GM12872 (cell line): ENCODE measurements at regions not wholly inside any gene's neighbourhood (a gene's known extent, or its start where the extent isn't known, plus 50 kb on each side); places are given as distances from the start of the nearest gene placed in this dataset.
A peak's percentile ranks its signal among the peaks of the same experiment; 100 is the strongest.

Source experiments
- CTCF ChIP-seq: IDR thresholded peaks from 3 replicates; pipeline ENCODE4 v1.5.1; 2011; ENCODE audit warnings: low read depth, mild to moderate bottlenecking, low read length, moderate library complexity; ENCODE audit not compliant: insufficient read depth

GRCh38 chr18:25568986-25569385 is 217.0 kb upstream of the ZNF521 start:
- no peak for TF ChIP-seq CTCF

GRCh38 chr18:25563816-25564683 is 212.1 kb upstream of the ZNF521 start:
- TF ChIP-seq CTCF: no peak

- TF ChIP-seq CTCF: no peak
Observed at GRCh38 chr18:25563346-25563745, 211.4 kb upstream of the ZNF521 start.

- TF ChIP-seq CTCF: peak; percentile 24; the same call in 1 of the 3 replicates
Observed at GRCh38 chr18:25561918-25562317, 210.0 kb upstream of the ZNF521 start.

- TF ChIP-seq CTCF: no peak
Observed at GRCh38 chr18:25560369-25560768, 208.4 kb upstream of the ZNF521 start.

GRCh38 chr18:25557011-25557410 is 205.0 kb upstream of the ZNF521 start:
- no peak for TF ChIP-seq CTCF

- no peak for TF ChIP-seq CTCF
Observed at GRCh38 chr18:25553631-25554263, 201.8 kb upstream of the ZNF521 start.
